B cell (primary cell): ENCODE measurements at regions not wholly inside any gene's neighbourhood (a gene's known extent, or its start where the extent isn't known, plus 50 kb on each side); places are given as distances from the start of the nearest gene placed in this dataset.

Source experiments
- EZH2 ChIP-seq: IDR thresholded peaks from 2 replicates; pipeline ENCODE4 v1.6.1; 2012; ENCODE audit warnings: borderline replicate concordance, low read depth, mild to moderate bottlenecking, moderate library complexity, low read length; ENCODE audit not compliant: insufficient read depth, poor library complexity, severe bottlenecking
- TF ChIP-seq, protein P1 (sequence below): fragments of 200-600 bp; IDR thresholded peaks from one replicate; pipeline ENCODE4 v1.8.0; 2022; ENCODE audit warnings: antibody characterized with exemption, mild to moderate bottlenecking

DNA sequence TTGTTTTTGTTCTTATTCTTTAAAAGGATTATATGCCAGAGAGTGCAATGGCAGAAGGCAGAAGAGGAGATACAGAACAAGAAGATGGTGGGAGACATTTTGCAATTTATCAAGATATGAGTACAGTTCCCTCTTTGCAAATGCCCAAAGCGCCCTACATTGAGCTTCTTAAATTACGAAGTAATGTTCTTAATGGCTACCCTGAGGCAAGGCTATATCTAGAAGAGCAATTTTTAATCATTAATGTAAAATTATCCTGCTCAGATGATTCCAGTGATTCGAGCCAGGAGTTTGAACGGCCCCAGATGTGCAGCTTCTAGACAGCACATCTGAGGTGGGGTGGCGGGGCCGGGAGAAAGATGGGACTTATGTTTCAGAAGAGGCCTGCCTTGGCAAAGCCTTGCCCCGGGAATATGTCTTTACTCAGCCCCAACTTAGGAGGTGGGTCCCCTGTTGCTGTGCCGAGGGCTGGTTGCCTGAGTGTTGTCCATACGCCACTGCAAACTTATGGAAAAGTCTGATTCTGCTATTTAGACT is 84.9 kb upstream of the MLN start:
- TF ChIP-seq, protein P1, sequence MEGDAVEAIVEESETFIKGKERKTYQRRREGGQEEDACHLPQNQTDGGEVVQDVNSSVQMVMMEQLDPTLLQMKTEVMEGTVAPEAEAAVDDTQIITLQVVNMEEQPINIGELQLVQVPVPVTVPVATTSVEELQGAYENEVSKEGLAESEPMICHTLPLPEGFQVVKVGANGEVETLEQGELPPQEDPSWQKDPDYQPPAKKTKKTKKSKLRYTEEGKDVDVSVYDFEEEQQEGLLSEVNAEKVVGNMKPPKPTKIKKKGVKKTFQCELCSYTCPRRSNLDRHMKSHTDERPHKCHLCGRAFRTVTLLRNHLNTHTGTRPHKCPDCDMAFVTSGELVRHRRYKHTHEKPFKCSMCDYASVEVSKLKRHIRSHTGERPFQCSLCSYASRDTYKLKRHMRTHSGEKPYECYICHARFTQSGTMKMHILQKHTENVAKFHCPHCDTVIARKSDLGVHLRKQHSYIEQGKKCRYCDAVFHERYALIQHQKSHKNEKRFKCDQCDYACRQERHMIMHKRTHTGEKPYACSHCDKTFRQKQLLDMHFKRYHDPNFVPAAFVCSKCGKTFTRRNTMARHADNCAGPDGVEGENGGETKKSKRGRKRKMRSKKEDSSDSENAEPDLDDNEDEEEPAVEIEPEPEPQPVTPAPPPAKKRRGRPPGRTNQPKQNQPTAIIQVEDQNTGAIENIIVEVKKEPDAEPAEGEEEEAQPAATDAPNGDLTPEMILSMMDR: no peak
- TF ChIP-seq EZH2: no peak
